K562 (cell line): ENCODE measurements at regions not wholly inside any gene's neighbourhood (a gene's known extent, or its start where the extent isn't known, plus 50 kb on each side); places are given as distances from the start of the nearest gene placed in this dataset.

Experiments
- ATAC-seq: fragments of 200-7000 bp; cut with Tn5 transposase; 3 replicates; pipeline ENCODE4 v1.9.1; 2020; ENCODE audit warnings: moderate library complexity
- BruUV-seq: library from RNA; stranded (reverse); fragments of 400-500 nt; replicated peaks from 2 replicates; lab custom pipeline; 2021; lab: Mats Ljungman, UMichigan
- CTCF ChIA-PET: fragments of 300-600 bp; formaldehyde crosslinking; extraction: SDS; loops from one replicate; lab custom pipeline; 2021; ENCODE audit warnings: low intra/inter-chr PET ratio; lab: Yijun Ruan, JAX
- POLR2A ChIA-PET: fragments of 300-600, 350-650 bp; sonication (Branson Sonifier 250); formaldehyde crosslinking; extraction: SDS; loops from one replicate; lab custom pipeline; 2021; ENCODE audit warnings: antibody characterized with exemption, inconsistent platforms; lab: Yijun Ruan, JAX
- DNase-seq, 4 experiments: peaks; one replicate each; pipeline versions ENCODE4 v3.0.0 to v3.0.0-alpha.2; 2011 to 2018; ENCODE audit warnings: low spot score in 3 of 4, mixed read lengths in 3 of 4; ENCODE audit errors: extremely low read depth in 1 of 4
- FAIRE-seq: peaks from 2 replicates; lab custom pipeline; 2011; peaks lifted over from hg19 to GRCh38; lab: Jason Lieb, UNC
- H2AFZ ChIP-seq: 2 replicates; pipeline ENCODE4 v1.6.0; 2011; ENCODE audit warnings: low read depth, low read length, control low read depth, inconsistent platforms
- H3K27ac ChIP-seq: fragments of 200-600 bp; 3 replicates; pipeline ENCODE4 v1.8.0; 2011; ENCODE audit warnings: low read depth, mild to moderate bottlenecking, control low read depth, inconsistent platforms, low read length, moderate library complexity, mixed read lengths; ENCODE audit errors: extremely low read depth
- H3K27me3 ChIP-seq, 2 experiments: fragments of 300-600 bp in 1 of 2; 2 replicates in 1 of 2; 3 replicates in 1 of 2; pipeline versions ENCODE4 v1.6.0 to v1.8.0; 2011; ENCODE audit warnings: inconsistent platforms in 2 of 2, low read length in 2 of 2, mild to moderate bottlenecking in 1 of 2, mixed read lengths in 1 of 2, moderate library complexity in 1 of 2; ENCODE audit not compliant: control insufficient read depth in 2 of 2, insufficient read depth in 2 of 2
- H3K36me3 ChIP-seq: fragments of 300-600 bp; 3 replicates; pipeline ENCODE4 v1.8.0; 2011; ENCODE audit warnings: mild to moderate bottlenecking, low read length, inconsistent platforms; ENCODE audit not compliant: control insufficient read depth, insufficient read depth
- H3K4me1 ChIP-seq, 2 experiments: fragments of 200-600 bp in 1 of 2; replicated peaks in 1 of 2; 2 replicates in 1 of 2; 3 replicates in 1 of 2; pipeline versions ENCODE4 v1.5.1 to v1.8.0; 2011; ENCODE audit warnings: inconsistent platforms in 2 of 2, low read length in 2 of 2, mild to moderate bottlenecking in 1 of 2, mixed read lengths in 1 of 2, moderate library complexity in 1 of 2; ENCODE audit not compliant: control insufficient read depth in 2 of 2, insufficient read depth in 2 of 2
- H3K4me2 ChIP-seq: 2 replicates; pipeline ENCODE4 v1.6.1; 2011; ENCODE audit warnings: low read length, control low read depth, inconsistent platforms, mixed read lengths; ENCODE audit not compliant: insufficient read depth
- H3K4me3 ChIP-seq: fragments of 200-600 bp; sonication (generic), shearing (Covaris generic); 2 replicates; pipeline ENCODE4 v1.5.1; 2016; ENCODE audit warnings: control low read depth, inconsistent platforms
- H3K79me2 ChIP-seq: fragments of 200-600 bp; 3 replicates; pipeline ENCODE4 v1.8.0; 2011; ENCODE audit warnings: low read length, inconsistent platforms; ENCODE audit not compliant: control insufficient read depth, insufficient read depth
- H3K9ac ChIP-seq, 2 experiments: 2 replicates each; pipeline versions ENCODE4 v1.6.0 to v1.6.1; 2011; ENCODE audit warnings: low read depth in 2 of 2, low read length in 2 of 2, control low read depth in 1 of 2, inconsistent platforms in 1 of 2, mild to moderate bottlenecking in 1 of 2, mixed read lengths in 1 of 2; ENCODE audit not compliant: insufficient read depth in 1 of 2
- H3K9me1 ChIP-seq: one replicate; pipeline ENCODE4 v1.6.0; 2011; ENCODE audit warnings: inconsistent platforms, mild to moderate bottlenecking, low read length, moderate library complexity; ENCODE audit not compliant: control insufficient read depth, insufficient read depth
- H3K9me3 ChIP-seq: replicated peaks from 2 replicates; pipeline ENCODE4 v1.5.1; 2011; ENCODE audit warnings: low read depth, low read length, inconsistent platforms; ENCODE audit not compliant: control insufficient read depth, insufficient read depth
- H4K20me1 ChIP-seq: replicated peaks from 2 replicates; pipeline ENCODE4 v1.6.1; 2011; ENCODE audit warnings: low read length, inconsistent platforms, mixed read lengths; ENCODE audit not compliant: control insufficient read depth, insufficient read depth
- ATF6 ChIP-seq: sonication (generic); formaldehyde crosslinking; IDR thresholded peaks from 2 replicates; pipeline ENCODE4 v1.4.0; 2020; ENCODE audit warnings: mild to moderate bottlenecking, missing genetic modification reagents
- CSDE1 ChIP-seq, 2 experiments: fragments of 450-650 bp; IDR thresholded peaks; 2 replicates each; pipeline ENCODE4 v1.6.1; 2016; ENCODE audit warnings: mild to moderate bottlenecking in 1 of 2
- FOXA3 ChIP-seq, 2 experiments: fragments of 450-650 bp in 1 of 2; sonication (generic) in 1 of 2; formaldehyde crosslinking; IDR thresholded peaks in 1 of 2; conservative IDR thresholded peaks in 1 of 2; 2 replicates each; pipeline versions ENCODE4 v1.4.0 to v1.8.0; 2020 to 2022; ENCODE audit warnings: mild to moderate bottlenecking in 2 of 2, missing genetic modification reagents in 1 of 2
- NRF1 ChIP-seq, 2 experiments: fragments of 450-650 bp; IDR thresholded peaks in 1 of 2; conservative IDR thresholded peaks in 1 of 2; 2 replicates each; pipeline ENCODE4 v1.6.1; 2014; ENCODE audit warnings: mild to moderate bottlenecking in 2 of 2
- OTX1 ChIP-seq: fragments of 450-650 bp; formaldehyde crosslinking; IDR thresholded peaks from 2 replicates; pipeline ENCODE4 v1.4.0; 2022; ENCODE audit warnings: mild to moderate bottlenecking
- PCBP1 ChIP-seq: fragments of 200-400 bp; formaldehyde crosslinking; IDR thresholded peaks from 2 replicates; pipeline ENCODE4 v1.6.1; 2018; ENCODE audit warnings: mild to moderate bottlenecking, low read depth, low read length; ENCODE audit not compliant: poor library complexity, severe bottlenecking
- SIX5 ChIP-seq, 2 experiments: IDR thresholded peaks; 2 replicates each; pipeline ENCODE4 v1.6.1; 2011; ENCODE audit warnings: low read length in 2 of 2, borderline replicate concordance in 1 of 2, low read depth in 1 of 2, mild to moderate bottlenecking in 1 of 2, moderate library complexity in 1 of 2; ENCODE audit not compliant: insufficient read depth in 1 of 2
- SMAD4 ChIP-seq: fragments of 250-450 bp; sonication (Bioruptor Pico); conservative IDR thresholded peaks from 2 replicates; pipeline ENCODE4 v1.8.0; 2021; ENCODE audit warnings: inconsistent platforms, mild to moderate bottlenecking, moderate library complexity
- TFAP4 ChIP-seq: sonication (generic); formaldehyde crosslinking; IDR thresholded peaks from 2 replicates; pipeline ENCODE4 v1.8.0; 2022; ENCODE audit warnings: missing genetic modification reagents, mild to moderate bottlenecking, moderate library complexity, borderline replicate concordance
- WGBS: fragments of 100-300 bp; shearing (Covaris generic); methylation state at CpG from one replicate; pipeline ENCODE4 v1.1.6; 2016; ENCODE audit warnings: low coverage, mixed read lengths; ENCODE audit not compliant: insufficient coverage; ENCODE audit errors: missing lambda C conversion rate; 5-methylcytosine and 5-hydroxymethylcytosine counted together
- in situ Hi-C: fragments of 300-500 bp; cut with MboI; formaldehyde crosslinking; loops from 4 replicates; pipeline ENCODE4 v1.15.0; 2018; ENCODE audit warnings: inconsistent platforms, mixed read lengths
- intact Hi-C: fragments of 100-400 bp; cut with micrococcal nuclease; formaldehyde crosslinking; loops from 2 replicates; pipeline ENCODE4 v1.14.2; 2022
- TF ChIP-seq, protein P1 (sequence below), 2 experiments: fragments of 450-650 bp; conservative IDR thresholded peaks; 2 replicates each; pipeline ENCODE4 v1.6.1; 2017; ENCODE audit warnings: mild to moderate bottlenecking in 2 of 2, moderate library complexity in 2 of 2
- TF ChIP-seq, protein P2 (sequence below): sonication (generic); formaldehyde crosslinking; IDR thresholded peaks from 2 replicates; pipeline ENCODE4 v1.8.1; 2022; ENCODE audit warnings: missing genetic modification reagents
- TF ChIP-seq, protein P3 (sequence below): fragments of 450-650 bp; IDR thresholded peaks from 2 replicates; pipeline ENCODE4 v1.6.1; 2018; ENCODE audit warnings: mild to moderate bottlenecking, low read depth; ENCODE audit not compliant: partially characterized antibody

GRCh38 chr5:30392897-30393296 is 800.6 kb upstream of the CDH6 start (continued):
- TF ChIP-seq, protein P1, sequence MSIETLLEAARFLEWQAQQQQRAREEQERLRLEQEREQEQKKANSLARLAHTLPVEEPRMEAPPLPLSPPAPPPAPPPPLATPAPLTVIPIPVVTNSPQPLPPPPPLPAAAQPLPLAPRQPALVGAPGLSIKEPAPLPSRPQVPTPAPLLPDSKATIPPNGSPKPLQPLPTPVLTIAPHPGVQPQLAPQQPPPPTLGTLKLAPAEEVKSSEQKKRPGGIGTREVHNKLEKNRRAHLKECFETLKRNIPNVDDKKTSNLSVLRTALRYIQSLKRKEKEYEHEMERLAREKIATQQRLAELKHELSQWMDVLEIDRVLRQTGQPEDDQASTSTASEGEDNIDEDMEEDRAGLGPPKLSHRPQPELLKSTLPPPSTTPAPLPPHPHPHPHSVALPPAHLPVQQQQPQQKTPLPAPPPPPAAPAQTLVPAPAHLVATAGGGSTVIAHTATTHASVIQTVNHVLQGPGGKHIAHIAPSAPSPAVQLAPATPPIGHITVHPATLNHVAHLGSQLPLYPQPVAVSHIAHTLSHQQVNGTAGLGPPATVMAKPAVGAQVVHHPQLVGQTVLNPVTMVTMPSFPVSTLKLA (conservative IDR thresholded peaks at IDR 0.05) = no peak
- no peak for TF ChIP-seq TFAP4 (CRISPR knock-in tag)

DNA sequence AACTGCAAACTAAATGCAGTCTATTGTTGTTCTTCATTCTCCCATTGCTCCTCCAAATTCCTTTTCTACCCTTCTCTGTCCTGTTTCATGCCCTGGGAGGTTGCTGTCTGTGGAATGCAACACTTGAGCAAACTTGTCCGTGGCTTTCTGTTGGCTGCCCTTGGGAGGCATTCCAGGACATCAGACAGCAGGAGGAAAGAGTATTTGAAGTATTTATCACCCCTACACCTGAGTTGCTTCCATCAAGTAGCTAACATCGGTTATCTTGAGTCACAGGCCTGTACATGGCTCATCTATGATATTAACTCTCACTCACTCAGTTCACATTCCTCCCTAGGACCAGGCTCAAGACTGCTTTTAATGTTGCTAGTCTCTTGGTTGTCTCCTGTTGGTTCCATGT is 803.4 kb upstream of the CDH6 start:
- FAIRE-seq (no peak), DNase-seq (no peak), ATAC-seq (no peak)
- H2AFZ ChIP-seq = no peak overlapping the region
- no peak overlapping the region for H3K4me3 ChIP-seq
- no peak overlapping the region for H3K4me2 ChIP-seq
- H3K9ac ChIP-seq = no peak overlapping the region
- POLR2A ChIA-PET = no interaction called here
- in situ Hi-C loops (no loop called here), intact Hi-C loops (no loop called here)
- no peaks in the 10 kb centered on the region for H3K79me2 ChIP-seq
- no peak overlapping the region for H3K27ac ChIP-seq
- H3K9me3 ChIP-seq = no peaks in the 10 kb centered on the region
- no TSS peak for BruUV-seq
- CTCF ChIA-PET = no interaction called here
- H4K20me1 ChIP-seq = no peaks in the 10 kb centered on the region
- H3K4me1 ChIP-seq = no peaks in the 10 kb centered on the region
- H3K36me3 ChIP-seq = no peaks in the 10 kb centered on the region
- 0% methylated on average over 2 of the region's 2 CpGs for WGBS
- H3K9me1 ChIP-seq = no peaks in the 10 kb centered on the region
- H3K27me3 ChIP-seq = no peaks in the 10 kb centered on the region
- TF ChIP-seq CSDE1 (IDR thresholded peaks at IDR 0.05) (no peak), FOXA3 (CRISPR knock-in tag; conservative IDR thresholded peaks at IDR 0.05 in 1 of 2, IDR thresholded peaks at IDR 0.05 in 1 of 2) (no peak), PCBP1 (no peak), NRF1 (conservative IDR thresholded peaks at IDR 0.05 in 1 of 2, IDR thresholded peaks at IDR 0.05 in 1 of 2) (no peak), ATF6 (CRISPR knock-in tag) (no peak), OTX1 (no peak), SIX5 (IDR thresholded peaks at IDR 0.05; ENCODE audit: borderline replicate concordance in 1 of 2, insufficient read depth in 1 of 2, low read depth in 1 of 2, low read length in 2 of 2) (no peak), SMAD4 (CRISPR knock-in tag) (no peak)
- TF ChIP-seq, protein P2, sequence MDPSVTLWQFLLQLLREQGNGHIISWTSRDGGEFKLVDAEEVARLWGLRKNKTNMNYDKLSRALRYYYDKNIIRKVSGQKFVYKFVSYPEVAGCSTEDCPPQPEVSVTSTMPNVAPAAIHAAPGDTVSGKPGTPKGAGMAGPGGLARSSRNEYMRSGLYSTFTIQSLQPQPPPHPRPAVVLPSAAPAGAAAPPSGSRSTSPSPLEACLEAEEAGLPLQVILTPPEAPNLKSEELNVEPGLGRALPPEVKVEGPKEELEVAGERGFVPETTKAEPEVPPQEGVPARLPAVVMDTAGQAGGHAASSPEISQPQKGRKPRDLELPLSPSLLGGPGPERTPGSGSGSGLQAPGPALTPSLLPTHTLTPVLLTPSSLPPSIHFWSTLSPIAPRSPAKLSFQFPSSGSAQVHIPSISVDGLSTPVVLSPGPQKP = no peak
- TF ChIP-seq, protein P3, sequence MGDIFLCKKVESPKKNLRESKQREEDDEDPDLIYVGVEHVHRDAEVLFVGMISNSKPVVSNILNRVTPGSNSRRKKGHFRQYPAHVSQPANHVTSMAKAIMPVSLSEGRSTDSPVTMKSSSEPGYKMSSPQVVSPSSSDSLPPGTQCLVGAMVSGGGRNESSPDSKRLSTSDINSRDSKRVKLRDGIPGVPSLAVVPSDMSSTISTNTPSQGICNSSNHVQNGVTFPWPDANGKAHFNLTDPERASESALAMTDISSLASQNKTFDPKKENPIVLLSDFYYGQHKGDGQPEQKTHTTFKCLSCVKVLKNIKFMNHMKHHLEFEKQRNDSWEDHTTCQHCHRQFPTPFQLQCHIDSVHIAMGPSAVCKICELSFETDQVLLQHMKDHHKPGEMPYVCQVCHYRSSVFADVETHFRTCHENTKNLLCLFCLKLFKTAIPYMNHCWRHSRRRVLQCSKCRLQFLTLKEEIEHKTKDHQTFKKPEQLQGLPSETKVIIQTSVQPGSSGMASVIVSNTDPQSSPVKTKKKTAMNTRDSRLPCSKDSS = no peak
